GM12878 (cell line): ENCODE measurements at regions not wholly inside any gene's neighbourhood (a gene's known extent, or its start where the extent isn't known, plus 50 kb on each side); places are given as distances from the start of the nearest gene placed in this dataset.

Source experiments
- ATAC-seq: fragments of 200-7000 bp; cut with Tn5 transposase; 3 replicates; pipeline ENCODE4 v1.9.1; 2020; ENCODE audit warnings: mild to moderate bottlenecking, moderate library complexity
- BruUV-seq: library from RNA; stranded (reverse); fragments of 400-500 nt; replicated peaks from 2 replicates; lab custom pipeline; 2021; lab: Mats Ljungman, UMichigan
- CTCF ChIA-PET: fragments of 300-600 bp; sonication (Branson Sonifier 250); formaldehyde crosslinking; extraction: SDS; loops from one replicate; lab custom pipeline; 2021; ENCODE audit warnings: inconsistent platforms; lab: Yijun Ruan, JAX
- POLR2A ChIA-PET: fragments of 350-600 bp; formaldehyde crosslinking; extraction: SDS; loops from one replicate; lab custom pipeline; 2021; ENCODE audit warnings: inconsistent platforms; lab: Charles Lee
- RAD21 ChIA-PET: fragments of 300-600 bp; sonication (Branson Sonifier 250); formaldehyde crosslinking; loops from one replicate; lab custom pipeline; 2023; ENCODE audit warnings: antibody characterized with exemption; ENCODE audit not compliant: unreplicated experiment; lab: Charles Lee
- SMC1A ChIA-PET: fragments of 300-600 bp; sonication (Branson Sonifier 250); formaldehyde crosslinking; loops from one replicate; lab custom pipeline; 2023; ENCODE audit not compliant: unreplicated experiment, uncharacterized antibody; lab: Charles Lee
- DNase-seq: peaks from one replicate; pipeline ENCODE4 v3.0.0-alpha.2; 2011; ENCODE audit warnings: low read depth, low spot score
- FAIRE-seq: peaks from 3 replicates; lab custom pipeline; 2011; peaks lifted over from hg19 to GRCh38; lab: Jason Lieb, UNC
- H2AFZ ChIP-seq: 2 replicates; pipeline ENCODE4 v1.6.0; 2011; ENCODE audit warnings: low read depth, low read length, control low read depth; ENCODE audit not compliant: control insufficient read depth
- H3K27ac ChIP-seq: 2 replicates; pipeline ENCODE4 v1.5.1; 2011; ENCODE audit warnings: control low read depth; ENCODE audit not compliant: control insufficient read depth, insufficient read depth
- H3K27me3 ChIP-seq, 2 experiments: replicated peaks in 1 of 2; 2 replicates each; pipeline versions ENCODE4 v1.6.0 to v1.6.1; 2011; ENCODE audit warnings: low read length in 1 of 2; ENCODE audit not compliant: control insufficient read depth in 2 of 2, insufficient read depth in 2 of 2
- H3K36me3 ChIP-seq, 2 experiments: 2 replicates each; pipeline ENCODE4 v1.5.1; 2011; ENCODE audit warnings: low read length in 1 of 2; ENCODE audit not compliant: control insufficient read depth in 2 of 2, insufficient read depth in 2 of 2
- H3K4me1 ChIP-seq: 2 replicates; pipeline ENCODE4 v1.6.1; 2011; ENCODE audit warnings: mild to moderate bottlenecking, low read length, moderate library complexity, mixed read lengths; ENCODE audit not compliant: control insufficient read depth, insufficient read depth
- H3K4me2 ChIP-seq: 2 replicates; pipeline ENCODE4 v1.6.0; 2011; ENCODE audit warnings: control low read depth; ENCODE audit not compliant: control insufficient read depth, insufficient read depth
- H3K4me3 ChIP-seq: fragments of 200-600 bp; sonication (generic); 2 replicates; pipeline ENCODE4 v1.5.1; 2016
- H3K79me2 ChIP-seq: 2 replicates; pipeline ENCODE4 v1.6.0; 2011; ENCODE audit warnings: low read length; ENCODE audit not compliant: control insufficient read depth, insufficient read depth
- H3K9ac ChIP-seq: 2 replicates; pipeline ENCODE4 v1.8.0; 2011; ENCODE audit warnings: low read length, control low read depth, mixed read lengths; ENCODE audit not compliant: control insufficient read depth, insufficient read depth
- H3K9me3 ChIP-seq: replicated peaks from 3 replicates; pipeline ENCODE4 v1.5.1; 2011; ENCODE audit warnings: mild to moderate bottlenecking, low read length; ENCODE audit not compliant: control insufficient read depth, insufficient read depth
- H4K20me1 ChIP-seq: 2 replicates; pipeline ENCODE4 v1.6.0; 2011; ENCODE audit not compliant: control insufficient read depth, insufficient read depth
- DPF2 ChIP-seq: fragments of 450-650 bp; IDR thresholded peaks from 2 replicates; pipeline ENCODE4 v1.6.1; 2017; ENCODE audit warnings: mild to moderate bottlenecking
- FOS ChIP-seq: IDR thresholded peaks from 3 replicates; pipeline ENCODE4 v1.6.1; 2011; ENCODE audit warnings: borderline replicate concordance; ENCODE audit not compliant: insufficient read length; ENCODE audit errors: extremely low read depth
- GABPA ChIP-seq: IDR thresholded peaks from 2 replicates; pipeline ENCODE4 v1.6.1; 2014; ENCODE audit warnings: antibody characterized with exemption, low read depth, mild to moderate bottlenecking, inconsistent platforms
- HSF1 ChIP-seq: fragments of 150-350 bp; IDR thresholded peaks from 2 replicates; pipeline ENCODE4 v1.6.1; 2014; ENCODE audit warnings: mild to moderate bottlenecking, low read depth, low read length
- MTA2 ChIP-seq: fragments of 450-650 bp; IDR thresholded peaks from 2 replicates; pipeline ENCODE4 v1.6.1; 2016; ENCODE audit warnings: low read depth, mild to moderate bottlenecking, moderate library complexity
- SIN3A ChIP-seq: IDR thresholded peaks from 2 replicates; pipeline ENCODE4 v1.6.1; 2012; ENCODE audit warnings: low read depth, low read length, improper control_type of control experiment
- SMAD1 ChIP-seq: fragments of 450-650 bp; IDR thresholded peaks from 2 replicates; pipeline ENCODE4 v1.6.1; 2018; ENCODE audit warnings: mild to moderate bottlenecking, low read depth; ENCODE audit not compliant: partially characterized antibody
- STAT3 ChIP-seq: IDR thresholded peaks from 2 replicates; pipeline ENCODE4 v1.6.1; 2011; ENCODE audit warnings: low read depth, low read length, improper control_type of control experiment
- YY1 ChIP-seq: IDR thresholded peaks from 2 replicates; pipeline ENCODE4 v1.6.1; 2011; ENCODE audit warnings: low read depth, mild to moderate bottlenecking, low read length
- WGBS: methylation state at CpG from one replicate; pipeline ENCODE4 v1.1.6; 2016; ENCODE audit warnings: low lambda C conversion rate; ENCODE audit not compliant: insufficient replicate concordance, insufficient coverage; ENCODE audit errors: missing lambda C conversion rate; 5-methylcytosine and 5-hydroxymethylcytosine counted together
- in situ Hi-C: fragments of 300-500 bp; cut with MboI; formaldehyde crosslinking; loops from 9 replicates; pipeline ENCODE4 v1.14.3; 2018; ENCODE audit warnings: mixed read lengths
- intact Hi-C: fragments of 100-400 bp; cut with micrococcal nuclease; formaldehyde crosslinking; loops from one replicate; pipeline ENCODE4 v1.14.2; 2022; ENCODE audit not compliant: unreplicated experiment

- BruUV-seq, result no TSS peak
- ATAC-seq, result no peak
- Histone ChIP-seq H3K4me1 (no peaks in the 10 kb centered on the region), H2AFZ (no peak overlapping the region), H3K36me3 (no peaks in the 10 kb centered on the region), H3K27ac (no peak overlapping the region)
- in situ Hi-C loops, result no loop called here
- RAD21 ChIA-PET, result no interaction called here
- CTCF ChIA-PET, result no interaction called here
- TF ChIP-seq YY1 (no peak), SMAD1 (no peak), FOS (no peak), GABPA (no peak), HSF1 (no peak), MTA2 (no peak), STAT3 (no peak), SIN3A (no peak), DPF2 (no peak)
- TF ChIP-seq, all 136 proteins: peak for 0
- H3K27me3 ChIP-seq, result no peaks in the 10 kb centered on the region
- intact Hi-C loops, result no loop called here
- no peaks in the 10 kb centered on the region for H3K9me3 ChIP-seq
- H3K79me2 ChIP-seq, result no peaks in the 10 kb centered on the region
- no peak overlapping the region for H3K4me3 ChIP-seq
- WGBS, result 0% methylated on average over 3 of the region's 3 CpGs
- no peak for DNase-seq
- ChIA-PET SMC1A (interaction anchor here (0.6 to 1.7 kb wide), 2 partner anchors 10 to 28 kb away, joined by 3 to 4 read pairs; no protein-coding TSS in a partner anchor), POLR2A (no interaction called here)
- no peak overlapping the region for H3K9ac ChIP-seq
- H3K4me2 ChIP-seq, result no peak overlapping the region
- H4K20me1 ChIP-seq, result no peaks in the 10 kb centered on the region
- no peak for FAIRE-seq
Observed at GRCh38 chr5:110945874-110946436, 125.6 kb upstream of the TSLP start.
